MCF 10A (cell line): ENCODE measurements at regions not wholly inside any gene's neighbourhood (a gene's known extent, or its start where the extent isn't known, plus 50 kb on each side); places are given as distances from the start of the nearest gene placed in this dataset.

ENCODE experiments used
- BruUV-seq: library from RNA; stranded (reverse); fragments of 400-500 nt; replicated peaks from 2 replicates; lab custom pipeline; 2021; lab: Mats Ljungman, UMichigan
- CTCF ChIA-PET: fragments of 300-600 bp; sonication (Branson Sonifier 250); formaldehyde crosslinking; extraction: SDS; loops from one replicate; lab custom pipeline; 2021; ENCODE audit warnings: antibody characterized with exemption, inconsistent platforms; lab: Yijun Ruan, JAX
- POLR2A ChIA-PET: fragments of 300-600, 350-650 bp; sonication (Branson Sonifier 250); formaldehyde crosslinking; extraction: SDS; loops from one replicate; lab custom pipeline; 2020; ENCODE audit warnings: antibody characterized with exemption, inconsistent platforms; lab: Yijun Ruan, JAX
- DNase-seq: peaks from one replicate; pipeline ENCODE4 v3.0.0-alpha.2; 2018; ENCODE audit not compliant: unreplicated experiment
- H3K27ac Mint-ChIP-seq: one replicate; pipeline ENCODE4 v1.8.0; 2022; ENCODE audit warnings: mild to moderate bottlenecking, low read depth, mixed read lengths; ENCODE audit not compliant: unreplicated experiment
- H3K27me3 Mint-ChIP-seq: one replicate; pipeline ENCODE4 v1.8.0; 2022; ENCODE audit warnings: mixed read lengths; ENCODE audit not compliant: insufficient read depth, unreplicated experiment
- H3K36me3 Mint-ChIP-seq: one replicate; pipeline ENCODE4 v1.8.0; 2022; ENCODE audit warnings: mild to moderate bottlenecking, moderate library complexity, mixed read lengths; ENCODE audit not compliant: insufficient read depth, unreplicated experiment
- H3K4me1 Mint-ChIP-seq: one replicate; pipeline ENCODE4 v1.8.0; 2022; ENCODE audit warnings: mixed read lengths; ENCODE audit not compliant: insufficient read depth, unreplicated experiment
- H3K4me3 Mint-ChIP-seq: one replicate; pipeline ENCODE4 v1.8.0; 2022; ENCODE audit warnings: mild to moderate bottlenecking, moderate library complexity, mixed read lengths; ENCODE audit not compliant: unreplicated experiment
- H3K9me3 Mint-ChIP-seq: one replicate; pipeline ENCODE4 v1.8.0; 2022; ENCODE audit warnings: mixed read lengths; ENCODE audit not compliant: unreplicated experiment
- CTCF ChIP-seq: fragments of 200-600 bp; IDR thresholded peaks from one replicate; pipeline ENCODE4 v1.8.0; 2022; ENCODE audit warnings: antibody characterized with exemption, mild to moderate bottlenecking; ENCODE audit not compliant: unreplicated experiment
- intact Hi-C: fragments of 100-400 bp; cut with micrococcal nuclease; formaldehyde crosslinking; loops from 2 replicates; pipeline ENCODE4 v1.14.1; 2022

- intact Hi-C loops = no loop called here
- TF ChIP-seq CTCF = no peak
- ChIA-PET CTCF (no interaction called here), POLR2A (no interaction called here)
- no peak for DNase-seq
- Mint-ChIP-seq H3K4me1 (no peaks in the 10 kb centered on the region), H3K27ac (no peak overlapping the region), H3K27me3 (no peaks in the 10 kb centered on the region), H3K4me3 (no peak overlapping the region), H3K9me3 (no peaks in the 10 kb centered on the region), H3K36me3 (no peaks in the 10 kb centered on the region)
- BruUV-seq = no TSS peak
Observed at GRCh38 chr2:47257946-47258348, 81.6 kb upstream of the CALM2 start.

- Mint-ChIP-seq H3K27ac (no peak overlapping the region), H3K4me3 (no peak overlapping the region), H3K36me3 (no peaks in the 10 kb centered on the region), H3K27me3 (no peaks in the 10 kb centered on the region), H3K4me1 (no peaks in the 10 kb centered on the region), H3K9me3 (no peaks in the 10 kb centered on the region)
- CTCF ChIA-PET = interaction anchor here (0.5 kb wide), 1 partner anchor 36 kb away, joined by 3 read pairs; no protein-coding TSS in a partner anchor
- no TSS peak for BruUV-seq
- intact Hi-C loops = no loop called here
- POLR2A ChIA-PET = no interaction called here
- no peak for TF ChIP-seq CTCF
- DNase-seq = no peak
Observed at GRCh38 chr2:47256416-47257087, 80.2 kb upstream of the CALM2 start.

- intact Hi-C loops = no loop called here
- CTCF ChIA-PET = interaction anchor here (0.5 kb wide), 1 partner anchor 37 kb away, joined by 3 read pairs; no protein-coding TSS in a partner anchor
Observed at GRCh38 chr2:47255794-47256193, 79.5 kb upstream of the CALM2 start.

DNA sequence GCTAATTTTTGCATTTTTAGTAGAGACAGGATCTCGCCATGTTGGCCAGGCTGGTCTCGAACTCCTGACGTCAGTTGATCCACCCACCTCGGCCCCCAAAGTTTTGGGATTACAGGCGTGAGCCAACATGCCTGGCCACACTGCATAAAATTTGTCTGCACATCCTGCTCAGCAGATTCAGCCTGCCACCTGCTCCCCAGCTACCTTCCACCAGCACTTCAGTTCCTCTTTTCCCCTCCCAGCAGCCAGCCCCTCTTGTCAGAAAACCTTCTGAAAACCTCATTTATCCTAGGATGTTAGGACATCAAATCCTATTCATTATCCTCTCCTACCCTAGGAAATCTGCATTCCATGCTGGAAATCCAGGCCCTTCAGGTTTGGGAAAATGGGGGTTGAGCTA, 78.2 kb upstream of the CALM2 start:
- TF ChIP-seq CTCF = no peak
- no peak for DNase-seq
- POLR2A ChIA-PET = interaction anchor here (1.0 kb wide), 1 partner anchor 82 kb away, joined by 3 read pairs; no protein-coding TSS in a partner anchor
- intact Hi-C loops = no loop called here
- H3K4me1 Mint-ChIP-seq = no peaks in the 10 kb centered on the region
- no TSS peak for BruUV-seq
- no peaks in the 10 kb centered on the region for H3K9me3 Mint-ChIP-seq
- no peaks in the 10 kb centered on the region for H3K36me3 Mint-ChIP-seq
- no peak overlapping the region for H3K27ac Mint-ChIP-seq
- CTCF ChIA-PET = interaction anchor here (0.7 kb wide), 1 partner anchor 139 kb away, joined by 3 read pairs; no protein-coding TSS in a partner anchor
- H3K4me3 Mint-ChIP-seq = no peak overlapping the region
- H3K27me3 Mint-ChIP-seq = no peaks in the 10 kb centered on the region

More at GRCh38 chr2:47255794-47256193, 79.5 kb upstream of the CALM2 start:
- Mint-ChIP-seq H3K27me3 (no peaks in the 10 kb centered on the region), H3K36me3 (no peaks in the 10 kb centered on the region), H3K4me1 (no peaks in the 10 kb centered on the region), H3K9me3 (no peaks in the 10 kb centered on the region), H3K27ac (no peak overlapping the region), H3K4me3 (no peak overlapping the region)
- POLR2A ChIA-PET = no interaction called here
- BruUV-seq = no TSS peak
- DNase-seq = no peak
- no peak for TF ChIP-seq CTCF
